Esophagus muscularis mucosa (tissue), 3 donors: ENCODE measurements at regions not wholly inside any gene's neighbourhood (a gene's known extent, or its start where the extent isn't known, plus 50 kb on each side); places are given as distances from the start of the nearest gene placed in this dataset.

Experiments used
- EP300 ChIP-seq: sonication (generic); formaldehyde crosslinking; IDR thresholded peaks from one replicate; pipeline ENCODE4 v1.6.1; 2017; ENCODE audit warnings: antibody characterized with exemption
- TF ChIP-seq, protein P1 (sequence below), 3 experiments: fragments of 200-600 bp in 2 of 3; fragments of 450-650 bp in 1 of 3; sonication (generic) in 2 of 3; IDR thresholded peaks; one replicate each; pipeline ENCODE4 v1.5.1; 2017 to 2019; ENCODE audit warnings: antibody characterized with exemption in 3 of 3, mild to moderate bottlenecking in 2 of 3, moderate library complexity in 1 of 3

- TF ChIP-seq, protein P1, sequence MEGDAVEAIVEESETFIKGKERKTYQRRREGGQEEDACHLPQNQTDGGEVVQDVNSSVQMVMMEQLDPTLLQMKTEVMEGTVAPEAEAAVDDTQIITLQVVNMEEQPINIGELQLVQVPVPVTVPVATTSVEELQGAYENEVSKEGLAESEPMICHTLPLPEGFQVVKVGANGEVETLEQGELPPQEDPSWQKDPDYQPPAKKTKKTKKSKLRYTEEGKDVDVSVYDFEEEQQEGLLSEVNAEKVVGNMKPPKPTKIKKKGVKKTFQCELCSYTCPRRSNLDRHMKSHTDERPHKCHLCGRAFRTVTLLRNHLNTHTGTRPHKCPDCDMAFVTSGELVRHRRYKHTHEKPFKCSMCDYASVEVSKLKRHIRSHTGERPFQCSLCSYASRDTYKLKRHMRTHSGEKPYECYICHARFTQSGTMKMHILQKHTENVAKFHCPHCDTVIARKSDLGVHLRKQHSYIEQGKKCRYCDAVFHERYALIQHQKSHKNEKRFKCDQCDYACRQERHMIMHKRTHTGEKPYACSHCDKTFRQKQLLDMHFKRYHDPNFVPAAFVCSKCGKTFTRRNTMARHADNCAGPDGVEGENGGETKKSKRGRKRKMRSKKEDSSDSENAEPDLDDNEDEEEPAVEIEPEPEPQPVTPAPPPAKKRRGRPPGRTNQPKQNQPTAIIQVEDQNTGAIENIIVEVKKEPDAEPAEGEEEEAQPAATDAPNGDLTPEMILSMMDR (IDR thresholded peaks at IDR 0.05): no peak
- TF ChIP-seq EP300: no peak
These were observed 1697.8 kb upstream of the IGFBP7 start for GRCh38 chr4:58807843-58808615.
